Lower leg skin (tissue), 4 donors: ENCODE measurements at regions not wholly inside any gene's neighbourhood (a gene's known extent, or its start where the extent isn't known, plus 50 kb on each side); places are given as distances from the start of the nearest gene placed in this dataset.

Experiments
- DNase-seq, 2 donors: peaks; one replicate each; pipeline ENCODE4 v3.0.0-alpha.2; 2019; ENCODE audit warnings: low spot score in 2 of 2
- H3K4me3 ChIP-seq: fragments of 200-600 bp; sonication (generic); 2 replicates; pipeline ENCODE4 v1.5.1; 2017; ENCODE audit warnings: mild to moderate bottlenecking, low read depth; ENCODE audit not compliant: poor library complexity, severe bottlenecking
- POLR2A ChIP-seq, 2 donors: fragments of 450-650 bp; IDR thresholded peaks; one replicate each; pipeline ENCODE4 v1.6.1; 2016 to 2017; ENCODE audit warnings: antibody characterized with exemption in 2 of 2, mild to moderate bottlenecking in 1 of 2, moderate library complexity in 1 of 2
- WGBS, 2 donors: methylation state at CpG; one replicate each; pipeline ENCODE4 v1.1.5; 2018; 5-methylcytosine and 5-hydroxymethylcytosine counted together
- intact Hi-C: fragments of 100-400 bp; cut with DNase I; formaldehyde crosslinking; loops from one replicate; pipeline ENCODE4 v1.15.0; 2023; ENCODE audit warnings: low total_unique reads
- TF ChIP-seq, protein P1 (sequence below), 3 donors: fragments of 450-650 bp; IDR thresholded peaks; one replicate each; pipeline ENCODE4 v1.5.1; 2016; ENCODE audit warnings: antibody characterized with exemption in 3 of 3, mild to moderate bottlenecking in 3 of 3, moderate library complexity in 2 of 3

DNA sequence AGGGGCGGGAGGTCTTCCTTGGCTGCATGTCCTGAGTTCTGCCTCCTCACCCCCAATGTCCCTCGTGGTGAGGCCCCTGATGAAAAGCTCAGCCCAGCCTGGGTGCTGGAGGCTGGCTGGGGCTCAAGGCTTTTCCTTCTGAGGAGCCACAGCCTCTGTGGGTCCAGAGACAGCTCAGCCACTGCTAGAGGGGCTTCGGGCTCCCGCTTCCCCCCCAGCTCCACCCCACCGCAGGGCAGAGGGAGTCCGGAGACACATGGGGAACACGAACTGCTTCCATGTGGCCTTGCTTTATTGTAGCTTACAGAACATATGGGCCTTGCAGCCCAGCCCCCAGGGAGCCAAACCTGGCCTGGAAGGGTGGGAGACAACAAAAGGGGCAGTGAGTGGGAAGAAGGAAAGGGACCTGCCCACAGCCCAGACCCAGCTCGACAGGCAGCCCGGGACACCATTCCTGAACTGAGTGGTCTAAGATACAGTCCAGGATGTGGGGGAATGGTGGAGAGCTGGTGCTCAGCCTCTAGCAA lies 89.9 kb upstream of the NKX1-1 start:
- WGBS, 2 donors, result 67 to 73% methylated on average over 9 of the region's 9 CpGs
- no peak for DNase-seq
- intact Hi-C loops, result no loop called here
- TF ChIP-seq, protein P1, sequence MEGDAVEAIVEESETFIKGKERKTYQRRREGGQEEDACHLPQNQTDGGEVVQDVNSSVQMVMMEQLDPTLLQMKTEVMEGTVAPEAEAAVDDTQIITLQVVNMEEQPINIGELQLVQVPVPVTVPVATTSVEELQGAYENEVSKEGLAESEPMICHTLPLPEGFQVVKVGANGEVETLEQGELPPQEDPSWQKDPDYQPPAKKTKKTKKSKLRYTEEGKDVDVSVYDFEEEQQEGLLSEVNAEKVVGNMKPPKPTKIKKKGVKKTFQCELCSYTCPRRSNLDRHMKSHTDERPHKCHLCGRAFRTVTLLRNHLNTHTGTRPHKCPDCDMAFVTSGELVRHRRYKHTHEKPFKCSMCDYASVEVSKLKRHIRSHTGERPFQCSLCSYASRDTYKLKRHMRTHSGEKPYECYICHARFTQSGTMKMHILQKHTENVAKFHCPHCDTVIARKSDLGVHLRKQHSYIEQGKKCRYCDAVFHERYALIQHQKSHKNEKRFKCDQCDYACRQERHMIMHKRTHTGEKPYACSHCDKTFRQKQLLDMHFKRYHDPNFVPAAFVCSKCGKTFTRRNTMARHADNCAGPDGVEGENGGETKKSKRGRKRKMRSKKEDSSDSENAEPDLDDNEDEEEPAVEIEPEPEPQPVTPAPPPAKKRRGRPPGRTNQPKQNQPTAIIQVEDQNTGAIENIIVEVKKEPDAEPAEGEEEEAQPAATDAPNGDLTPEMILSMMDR (IDR thresholded peaks at IDR 0.05), result no peak
- TF ChIP-seq POLR2A (IDR thresholded peaks at IDR 0.05), result no peak
- no peak overlapping the region for H3K4me3 ChIP-seq

DNA sequence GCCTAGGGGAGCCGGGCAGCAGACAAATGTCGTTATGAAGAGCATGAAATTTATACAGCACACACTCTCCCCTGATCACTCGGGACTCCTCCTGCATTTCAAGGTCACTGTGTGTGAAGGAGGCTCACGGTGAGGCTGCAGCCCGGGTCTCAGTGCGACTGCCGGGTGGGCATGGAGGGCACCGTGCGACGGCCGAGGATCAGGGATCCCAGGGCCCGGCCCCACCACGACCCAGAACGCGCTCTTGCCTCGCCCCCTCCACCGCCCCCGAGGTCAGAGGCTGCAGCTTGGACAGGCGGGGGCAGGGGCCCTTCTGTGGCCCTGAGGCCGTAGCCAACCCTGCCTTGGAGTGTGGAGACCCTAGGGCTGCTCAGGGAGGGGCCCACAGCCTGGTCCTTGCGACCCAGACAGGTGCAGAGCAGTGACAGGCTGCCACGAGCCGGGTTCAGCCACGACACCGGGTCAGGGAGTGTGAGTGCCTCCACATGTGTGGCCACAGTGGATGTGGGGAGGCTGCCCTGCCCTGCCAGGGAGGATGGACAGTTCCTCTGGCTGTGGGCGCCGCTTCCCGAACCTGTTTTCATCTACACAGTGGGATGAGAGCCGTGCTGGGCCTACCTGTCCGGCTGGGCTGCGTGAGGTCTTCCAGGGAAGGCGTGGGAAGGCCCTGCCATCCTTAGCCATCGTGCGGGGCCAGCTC lies 89.3 kb upstream of the NKX1-1 start:
- WGBS, 2 donors, result 76 to 78% methylated on average over 27 to 34 of the region's 34 CpGs
- intact Hi-C loops, result no loop called here
- no peak for DNase-seq
- H3K4me3 ChIP-seq, result no peak overlapping the region
- TF ChIP-seq, protein P1 (IDR thresholded peaks at IDR 0.05), result no peak
- TF ChIP-seq POLR2A (IDR thresholded peaks at IDR 0.05), result no peak

DNA sequence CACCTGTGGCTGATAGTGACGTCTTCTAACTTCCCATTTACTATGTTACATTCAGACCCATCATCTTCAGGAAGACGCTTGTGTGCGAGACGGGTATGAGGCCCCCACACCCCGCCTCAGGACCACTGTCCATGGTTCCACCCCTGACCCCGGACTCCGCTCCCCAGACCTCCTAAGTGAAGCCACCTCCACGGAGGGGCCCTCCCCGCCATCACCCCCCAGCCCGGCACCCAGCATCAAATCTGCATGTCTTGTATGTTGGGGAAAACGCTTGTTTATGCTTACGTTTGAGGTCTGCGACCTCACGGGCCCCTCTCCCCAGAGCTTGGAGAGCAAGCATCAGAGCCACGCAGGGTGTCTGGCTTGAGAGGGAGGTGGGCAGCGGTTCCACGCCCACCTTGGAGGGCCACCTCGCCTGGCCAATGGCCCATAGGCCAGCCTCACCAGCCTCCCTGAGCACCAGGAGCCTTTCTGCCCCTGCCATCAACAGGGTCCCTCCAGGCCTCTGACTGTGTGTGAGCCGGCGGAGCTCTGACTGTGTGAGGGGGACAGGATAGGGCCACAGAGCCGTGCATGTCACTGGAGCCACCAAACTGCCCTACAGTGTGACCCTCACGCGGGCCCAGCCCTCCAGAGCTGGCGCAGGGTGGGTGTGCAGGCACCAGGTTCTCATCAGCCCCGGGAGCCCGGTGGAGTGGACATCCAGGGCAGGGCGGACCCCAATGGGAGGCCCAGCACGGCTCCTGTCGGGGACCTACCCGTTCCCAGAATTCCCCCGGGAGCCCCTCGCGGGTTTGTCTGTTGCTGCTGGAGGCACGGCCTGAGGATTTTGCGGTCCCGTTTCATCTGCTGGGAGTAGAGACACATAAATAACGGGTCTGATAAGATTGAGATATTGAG lies 88.4 kb upstream of the NKX1-1 start:
- TF ChIP-seq POLR2A (IDR thresholded peaks at IDR 0.05), result no peak
- TF ChIP-seq, protein P1 (IDR thresholded peaks at IDR 0.05), result no peak
- no peak overlapping the region for H3K4me3 ChIP-seq
- intact Hi-C loops, result no loop called here
- no peak for DNase-seq
- 67 to 74% methylated on average over 31 to 37 of the region's 37 CpGs for WGBS, 2 donors

DNA sequence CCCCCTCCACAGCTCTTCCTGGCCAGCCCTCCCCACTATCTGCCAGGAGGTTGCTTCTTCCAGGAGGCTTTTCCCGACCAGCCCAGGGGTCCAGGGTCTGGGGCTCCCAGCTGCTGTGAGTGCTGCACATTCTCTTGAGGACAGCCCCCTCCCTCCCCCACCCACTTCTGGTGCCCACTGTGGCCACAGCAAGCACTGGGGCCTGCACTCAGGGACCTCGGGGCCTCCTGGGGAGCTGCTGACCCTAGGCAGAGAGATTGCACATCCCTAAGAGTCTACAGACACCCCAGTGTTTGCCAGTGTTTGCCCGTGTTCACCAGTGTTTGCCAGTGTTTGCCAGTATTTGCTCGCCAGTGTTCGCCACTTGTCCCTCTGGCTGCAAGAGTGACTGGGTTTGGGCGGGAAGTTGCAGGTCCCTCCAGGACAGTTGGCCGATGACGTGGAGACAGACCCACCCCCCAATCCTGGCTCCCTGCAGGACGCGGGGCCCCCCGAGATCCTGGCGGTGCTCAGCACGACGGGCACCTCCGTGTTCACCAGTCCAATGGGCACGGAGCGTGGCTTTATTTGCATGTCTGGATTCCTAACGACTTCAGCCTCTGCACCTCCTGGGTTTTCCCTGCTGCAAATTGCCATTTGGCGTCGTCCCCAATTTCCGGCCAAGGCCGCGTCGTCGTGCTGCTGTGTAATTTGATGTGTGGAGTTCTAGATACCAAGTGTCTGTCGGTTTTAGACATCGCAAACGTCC lies 87.5 kb upstream of the NKX1-1 start:
- DNase-seq, result no peak

More for the DNA sequence above, 87.5 kb upstream of the NKX1-1 start:
- TF ChIP-seq, protein P1 (IDR thresholded peaks at IDR 0.05), result no peak
- no peak for TF ChIP-seq POLR2A (IDR thresholded peaks at IDR 0.05)
- intact Hi-C loops, result no loop called here
- WGBS, 2 donors, result 68 to 72% methylated on average over 23 to 28 of the region's 28 CpGs
- H3K4me3 ChIP-seq, result no peak overlapping the region
